Activated T-cell treated with anti-CD3 and anti-CD28 coated beads for 4 hours (primary cell): ENCODE measurements at regions not wholly inside any gene's neighbourhood (a gene's known extent, or its start where the extent isn't known, plus 50 kb on each side); places are given as distances from the start of the nearest gene placed in this dataset.

Experiments
- DNase-seq: peaks from one replicate; pipeline ENCODE4 v3.0.0-alpha.2; 2020

DNA sequence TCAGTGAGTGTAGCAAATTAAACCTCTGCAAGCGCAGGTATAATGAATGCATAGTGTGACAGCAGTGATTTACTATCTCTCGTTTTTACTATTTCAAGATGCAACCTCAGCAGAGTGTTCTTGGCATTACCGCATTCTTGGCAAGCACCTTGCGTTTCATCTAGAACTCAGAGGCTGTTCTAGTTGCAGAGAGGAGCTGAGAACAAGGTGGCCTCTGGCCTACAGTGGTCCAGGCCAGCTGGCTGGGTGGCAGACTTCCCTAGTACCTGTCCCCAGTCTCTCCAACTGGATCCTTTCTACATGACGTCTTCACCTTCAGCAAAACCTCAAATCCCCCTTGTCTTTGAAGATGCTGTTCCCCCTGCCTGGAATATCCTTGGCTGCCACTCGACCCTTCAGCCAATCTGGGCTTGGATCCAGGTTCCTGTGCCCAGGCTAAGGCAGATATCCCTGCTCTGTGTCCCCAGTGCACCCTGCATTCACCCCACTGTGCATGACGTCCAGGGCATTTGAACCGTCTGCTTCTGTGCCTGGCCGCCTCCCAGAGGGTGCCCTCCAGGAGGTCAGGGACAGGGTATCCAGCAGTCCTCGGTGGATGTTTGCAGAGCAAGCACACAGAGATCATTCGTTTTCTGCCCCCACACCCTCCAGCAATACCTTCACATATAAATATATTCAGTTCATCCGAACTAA, 120.4 kb upstream of the CPEB4 start:
- no peak for DNase-seq

DNA sequence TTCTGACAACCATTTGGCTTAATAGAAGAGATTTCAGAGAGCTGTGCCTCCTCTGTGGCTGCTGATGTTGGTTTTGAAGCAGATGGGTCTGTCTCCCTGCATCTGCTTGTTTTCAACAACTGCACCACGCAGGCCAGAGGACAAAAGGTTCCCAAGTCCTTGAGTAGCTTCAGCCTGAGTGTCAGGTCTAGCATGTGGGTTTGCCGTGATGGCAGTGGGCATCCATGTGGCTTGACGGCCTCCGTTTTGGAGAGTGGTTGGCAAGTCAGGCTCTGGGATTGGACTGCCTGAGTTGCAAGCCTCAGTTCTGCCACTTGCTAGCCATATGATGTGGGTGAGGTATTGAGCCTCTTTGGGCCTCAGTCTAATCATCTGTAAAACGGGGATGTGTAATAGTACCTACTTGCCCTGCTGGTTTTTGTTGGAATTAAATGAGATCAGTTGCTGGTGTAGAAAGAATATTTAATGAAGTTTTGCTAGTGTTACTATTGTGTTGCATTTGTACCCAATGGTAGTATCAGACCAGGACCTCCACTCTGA, 119.8 kb upstream of the CPEB4 start:
- no peak for DNase-seq

- no peak for DNase-seq
These were observed 119.3 kb upstream of the CPEB4 start for GRCh38 chr5:173768891-173769290.

- DNase-seq: no peak
These were observed 117.5 kb upstream of the CPEB4 start for GRCh38 chr5:173770637-173771036.

GRCh38 chr5:173771121-173771724, 116.9 kb upstream of the CPEB4 start:
- no peak for DNase-seq

DNA sequence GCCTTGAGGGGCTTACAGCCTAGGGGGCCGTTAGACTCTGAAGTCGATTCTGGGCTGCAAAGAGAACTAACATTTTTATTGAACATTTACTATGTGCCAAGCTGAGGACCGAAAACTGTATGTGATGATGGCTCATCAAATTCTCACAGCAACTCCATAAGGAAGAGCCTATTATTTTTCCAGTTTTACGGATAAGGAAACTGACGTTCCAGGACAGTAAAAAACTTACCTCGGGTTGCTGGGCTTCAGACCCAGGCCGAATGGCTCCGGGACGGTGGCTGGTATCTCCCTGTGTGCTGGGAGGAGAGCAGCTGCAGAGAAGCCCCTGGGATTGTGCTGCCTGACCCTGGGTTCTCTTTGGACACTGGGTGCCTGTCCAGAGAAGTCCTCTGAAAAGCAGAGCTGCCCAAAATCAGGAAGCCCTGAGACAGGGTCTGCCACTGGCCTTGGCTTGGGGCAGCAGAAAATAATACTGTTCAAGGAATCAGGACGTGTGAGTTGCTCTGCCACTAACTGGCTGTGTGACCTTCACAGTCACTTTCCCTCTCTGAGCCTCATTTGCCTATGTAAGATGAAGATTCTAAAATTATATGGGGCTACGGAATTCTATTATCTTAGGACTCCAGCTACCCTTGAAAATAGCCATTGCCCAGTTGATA, 116.3 kb upstream of the CPEB4 start:
- DNase-seq: no peak

DNA sequence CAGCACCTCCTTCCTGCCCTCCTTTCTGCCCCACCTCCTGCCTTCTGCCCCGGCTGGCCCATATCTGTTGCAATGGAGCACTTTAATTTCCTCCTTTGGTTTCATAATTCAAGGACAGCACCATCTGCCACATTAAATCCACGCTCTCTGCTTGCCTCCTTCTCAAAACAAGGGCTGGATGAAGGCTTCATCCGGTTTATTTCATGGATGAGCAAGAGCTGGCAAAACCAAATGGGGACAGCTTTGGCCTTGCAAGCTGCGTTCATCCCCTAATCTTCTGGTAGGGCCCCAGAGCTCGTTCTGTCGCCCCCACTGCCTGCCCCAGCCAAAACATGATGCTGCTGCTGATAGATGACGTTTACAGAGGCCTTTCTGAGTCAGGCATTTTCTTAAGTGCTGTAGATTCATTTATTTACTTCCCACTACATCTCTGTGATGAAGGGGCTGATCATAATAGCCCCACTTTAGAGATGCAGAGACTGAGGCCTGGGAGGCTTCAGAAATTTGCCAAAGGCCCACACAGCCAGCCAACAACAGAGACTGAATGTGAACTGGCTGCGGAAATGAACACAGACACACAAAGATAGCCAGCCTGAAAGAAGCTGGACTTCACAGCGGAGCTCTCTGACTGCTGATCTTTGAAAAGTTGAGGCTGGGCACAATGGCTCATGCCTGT, 115.6 kb upstream of the CPEB4 start:
- DNase-seq: no peak

DNA sequence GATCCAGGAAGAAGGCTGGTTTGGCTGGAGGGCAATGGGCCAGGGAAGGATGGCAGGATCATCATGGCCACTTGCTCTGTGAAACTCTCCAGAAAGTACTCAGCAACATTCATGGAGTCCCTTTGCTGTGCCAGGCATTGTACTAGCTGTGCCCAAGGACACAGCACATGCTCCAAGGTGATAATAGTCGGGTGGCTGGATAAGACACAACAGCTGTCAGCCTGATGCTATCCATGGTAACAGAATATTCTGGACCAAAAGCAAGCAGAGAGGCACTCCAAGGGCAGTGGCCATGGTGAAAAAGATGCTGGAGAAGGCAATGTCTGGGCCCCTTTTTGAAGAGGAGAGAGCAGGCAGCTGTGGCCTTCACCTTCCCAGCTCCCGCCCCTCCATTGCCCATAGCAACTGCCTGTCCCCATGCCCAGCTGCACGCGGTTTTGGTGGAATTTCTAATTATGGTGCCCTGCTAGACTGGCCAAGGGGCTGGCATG, 113.8 kb upstream of the CPEB4 start:
- DNase-seq: no peak

DNA sequence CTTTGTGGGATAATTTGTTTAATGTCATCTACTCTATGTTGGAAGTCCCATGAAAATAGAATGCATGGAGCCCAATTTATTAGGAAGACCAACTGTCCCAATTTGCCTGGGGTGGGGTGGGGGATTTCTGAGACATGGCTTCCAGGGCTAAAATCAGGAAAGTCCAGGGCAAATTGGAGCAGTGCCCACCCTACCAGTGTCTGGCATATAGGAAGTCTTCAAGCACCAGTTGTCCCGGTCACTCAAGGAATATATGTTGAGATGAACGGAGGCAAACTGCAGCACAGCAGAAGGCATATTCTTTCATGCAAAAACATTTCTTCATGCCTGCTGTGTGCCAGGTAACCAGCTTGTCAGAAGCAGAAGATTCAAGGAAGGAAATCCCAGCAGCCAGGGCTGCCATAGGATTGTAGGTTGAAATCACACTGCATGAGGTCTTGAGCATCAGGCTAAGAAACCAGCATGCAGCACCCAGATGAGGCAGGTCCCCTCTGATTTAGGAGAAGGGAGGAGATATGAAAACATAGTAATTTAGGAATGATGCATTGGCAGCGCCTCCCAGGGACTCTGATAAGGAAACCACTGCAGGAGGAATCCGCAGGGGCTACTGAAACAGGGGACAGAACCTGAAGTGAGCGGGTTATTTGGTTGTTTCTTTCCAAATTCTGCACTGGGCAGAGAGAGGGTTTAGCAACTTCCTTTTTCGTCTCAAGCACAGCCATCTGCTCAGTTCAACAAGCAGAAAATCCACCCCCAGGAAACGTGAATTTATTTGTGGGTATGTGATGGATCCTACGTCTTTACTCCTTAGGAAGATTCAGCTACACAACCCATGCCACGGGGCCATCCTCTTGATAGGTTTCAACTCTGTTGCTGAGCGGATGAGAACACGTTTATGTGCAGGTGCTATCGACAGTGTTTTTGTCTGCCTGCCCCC, 112.6 kb upstream of the CPEB4 start:
- no peak for DNase-seq

- DNase-seq: no peak
These were observed 111.0 kb upstream of the CPEB4 start for GRCh38 chr5:173777149-173777548.

- DNase-seq: no peak
These were observed 110.5 kb upstream of the CPEB4 start for GRCh38 chr5:173777674-173778073.

GRCh38 chr5:173778152-173778782, 109.9 kb upstream of the CPEB4 start:
- DNase-seq: no peak

- no peak for DNase-seq
These were observed 109.3 kb upstream of the CPEB4 start for GRCh38 chr5:173778784-173779304.

DNA sequence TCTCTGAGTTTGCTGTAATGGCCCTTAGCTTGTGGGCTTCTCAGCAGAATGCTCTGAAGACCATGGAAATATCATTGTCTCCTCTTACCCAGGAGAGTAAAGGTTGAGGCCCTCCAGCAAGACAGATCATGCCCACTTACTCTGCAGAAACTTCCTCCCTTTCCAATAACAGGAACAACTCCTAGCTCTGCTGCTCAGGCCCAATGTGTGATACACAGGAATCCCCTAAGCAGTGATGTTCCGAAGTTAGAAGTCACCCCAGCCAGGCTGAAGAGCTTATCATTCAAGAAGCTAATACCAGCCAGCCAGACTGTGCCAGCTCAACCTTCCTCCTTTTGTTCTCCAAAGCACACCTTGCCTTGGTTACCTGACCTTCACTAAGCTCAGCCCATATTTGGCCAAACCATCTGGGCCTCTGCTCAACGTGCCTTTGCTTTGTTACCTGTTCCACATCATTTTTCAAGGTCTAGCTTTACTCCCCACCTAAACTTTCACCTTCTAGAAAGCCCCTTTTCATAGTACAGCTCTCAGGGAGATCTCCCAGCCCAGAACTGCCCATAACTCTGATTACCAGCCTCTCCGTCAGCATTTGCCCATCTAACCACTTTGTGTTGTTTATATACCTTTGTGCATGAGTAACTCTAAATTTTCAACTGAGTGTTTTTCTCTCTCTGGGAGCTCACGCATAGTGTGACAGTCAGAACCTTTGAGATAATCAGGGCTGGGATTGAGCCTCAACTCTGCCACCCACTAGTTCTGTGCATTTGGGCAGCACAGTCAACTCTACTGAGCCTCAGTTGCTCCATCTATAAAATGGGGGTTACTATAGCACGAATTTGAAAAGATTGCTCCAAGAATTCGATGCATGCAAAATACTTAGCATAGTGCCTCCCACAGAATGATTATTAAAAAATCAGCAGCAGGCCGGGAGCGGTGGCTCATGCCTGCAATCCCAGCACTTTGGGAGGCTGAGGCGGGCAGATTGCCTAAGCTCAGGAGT, 107.6 kb upstream of the CPEB4 start:
- no peak for DNase-seq

GRCh38 chr5:173781432-173781815, 106.7 kb upstream of the CPEB4 start:
- no peak for DNase-seq

GRCh38 chr5:173781816-173782670, 106.1 kb upstream of the CPEB4 start:
- DNase-seq: peak; percentile 68

GRCh38 chr5:173782671-173783101, 105.5 kb upstream of the CPEB4 start:
- DNase-seq: no peak

GRCh38 chr5:173783371-173783770, 104.8 kb upstream of the CPEB4 start:
- DNase-seq: no peak

GRCh38 chr5:173785400-173785799, 102.7 kb upstream of the CPEB4 start:
- DNase-seq: no peak
